ENCODE measurements at regions not wholly inside any gene's neighbourhood (a gene's known extent, or its start where the extent isn't known, plus 50 kb on each side); places are given as distances from the start of the nearest gene placed in this dataset.

- ATAC-seq (ENCODE audit: low read depth) (no peak), DNase-seq (no peak)
- CTCF ChIA-PET, result no interaction called here
- Mint-ChIP-seq H3K27ac (no peak overlapping the region), H3K4me1 (no peaks in the 10 kb centered on the region), H3K27me3 (no peaks in the 10 kb centered on the region), H3K4me3 (no peak overlapping the region), H3K9me3 (ENCODE audit: insufficient read depth) (no peaks in the 10 kb centered on the region)
- no peaks in the 10 kb centered on the region for H3K4me1 ChIP-seq (ENCODE audit: control insufficient read depth in 2 of 2, insufficient read depth in 2 of 2, low read length in 2 of 2)
- no peak overlapping the region for H3K9ac ChIP-seq (ENCODE audit: low read length)
- H3K27ac ChIP-seq (ENCODE audit: low read length in 2 of 2), result no peak overlapping the region
- WGBS (ENCODE audit: insufficient coverage), result 89% methylated on average over 3 of the region's 5 CpGs
- no peaks in the 10 kb centered on the region for H3K27me3 ChIP-seq (replicated peaks in 1 of 4; ENCODE audit: control extremely low read depth in 1 of 4, control insufficient read depth in 3 of 4, insufficient read depth in 4 of 4, low read length in 3 of 4)
- H3K4me2 ChIP-seq (replicated peaks; ENCODE audit: low read depth, low read length, poor library complexity, severe bottlenecking), result no peak overlapping the region
- no peak for TF ChIP-seq EZH2 (IDR thresholded peaks at IDR 0.05; ENCODE audit: borderline replicate concordance, insufficient read depth, low read depth, low read length, poor library complexity, severe bottlenecking)
- TF ChIP-seq CTCF (IDR thresholded peaks at IDR 0.05), result no peak
- H3K4me3 ChIP-seq (ENCODE audit: control extremely low read depth in 1 of 5, extremely low read depth in 1 of 5, insufficient read depth in 1 of 5, low read depth in 2 of 5, low read length in 4 of 5), result no peak overlapping the region
- H3K9me3 ChIP-seq (ENCODE audit: control extremely low read depth in 1 of 3, control insufficient read depth in 2 of 3, insufficient read depth in 1 of 3, low read length in 2 of 3), result peaks cover 0 to 5% (median 0%) of the 10 kb centered on the region in 3 donors
- no peaks in the 10 kb centered on the region for H3K79me2 ChIP-seq (ENCODE audit: control insufficient read depth, insufficient read depth, low read length)
- intact Hi-C loops (cut with micrococcal nuclease), result no loop called here
- POLR2A ChIA-PET, result no interaction called here
- no peaks in the 10 kb centered on the region for H4K20me1 ChIP-seq (ENCODE audit: control insufficient read depth, insufficient read depth, low read length, poor library complexity, severe bottlenecking)
- no peak overlapping the region for H2AFZ ChIP-seq (ENCODE audit: insufficient read depth, low read depth, low read length, poor library complexity, severe bottlenecking)
- no peaks in the 10 kb centered on the region for H3K36me3 ChIP-seq (replicated peaks in 1 of 2; ENCODE audit: control extremely low read depth in 1 of 2, control insufficient read depth in 1 of 2, extremely low read depth in 1 of 2, insufficient read depth in 2 of 2, low read length in 1 of 2)
Measured at GRCh38 chr2:14759082-14759481, 126.6 kb downstream of the LRATD1 start.

DNA sequence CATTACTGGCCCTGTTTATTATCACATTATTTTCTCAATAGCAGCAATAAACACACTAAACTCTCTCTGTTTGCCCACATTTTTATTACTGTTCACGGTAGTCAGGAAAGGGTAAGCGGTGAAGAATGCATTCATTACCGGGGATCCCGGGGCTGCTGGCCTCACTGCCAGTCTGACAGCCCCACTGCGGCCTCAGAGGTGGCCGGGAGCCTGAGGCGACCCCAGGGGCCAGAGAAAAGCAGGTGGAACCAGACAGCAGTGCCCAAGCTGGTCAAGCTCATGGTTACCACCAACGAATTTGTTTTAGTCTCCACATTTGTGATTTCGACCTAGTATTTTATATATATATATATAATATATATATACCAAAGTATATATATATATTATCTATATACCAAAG is 127.7 kb downstream of the LRATD1 start:
- Histone ChIP-seq H4K20me1 (ENCODE audit: control insufficient read depth, insufficient read depth, low read length, poor library complexity, severe bottlenecking) (no peaks in the 10 kb centered on the region), H3K4me1 (ENCODE audit: control insufficient read depth in 2 of 2, insufficient read depth in 2 of 2, low read length in 2 of 2) (no peaks in the 10 kb centered on the region), H3K79me2 (ENCODE audit: control insufficient read depth, insufficient read depth, low read length) (no peaks in the 10 kb centered on the region), H3K4me3 (ENCODE audit: control extremely low read depth in 1 of 5, extremely low read depth in 1 of 5, insufficient read depth in 1 of 5, low read depth in 2 of 5, low read length in 4 of 5) (no peak overlapping the region), H3K4me2 (replicated peaks; ENCODE audit: low read depth, low read length, poor library complexity, severe bottlenecking) (no peak overlapping the region), H3K36me3 (replicated peaks in 1 of 2; ENCODE audit: control extremely low read depth in 1 of 2, control insufficient read depth in 1 of 2, extremely low read depth in 1 of 2, insufficient read depth in 2 of 2, low read length in 1 of 2) (no peaks in the 10 kb centered on the region), H3K9ac (ENCODE audit: low read length) (no peak overlapping the region), H3K27ac (ENCODE audit: low read length in 2 of 2) (no peak overlapping the region), H2AFZ (ENCODE audit: insufficient read depth, low read depth, low read length, poor library complexity, severe bottlenecking) (no peak overlapping the region), H3K9me3 (ENCODE audit: control extremely low read depth in 1 of 3, control insufficient read depth in 2 of 3, insufficient read depth in 1 of 3, low read length in 2 of 3) (peaks cover 0 to 5% (median 0%) of the 10 kb centered on the region in 3 donors), H3K27me3 (replicated peaks in 1 of 4; ENCODE audit: control extremely low read depth in 1 of 4, control insufficient read depth in 3 of 4, insufficient read depth in 4 of 4, low read length in 3 of 4) (no peaks in the 10 kb centered on the region)
- POLR2A ChIA-PET, result no interaction called here
- Mint-ChIP-seq H3K27ac (no peak overlapping the region), H3K27me3 (no peaks in the 10 kb centered on the region), H3K9me3 (ENCODE audit: insufficient read depth) (no peaks in the 10 kb centered on the region), H3K4me1 (no peaks in the 10 kb centered on the region), H3K4me3 (no peak overlapping the region)
- DNase-seq, result no peak
- 95% methylated on average over 7 of the region's 9 CpGs for WGBS (ENCODE audit: insufficient coverage)
- intact Hi-C loops (cut with micrococcal nuclease), result no loop called here
- CTCF ChIA-PET, result no interaction called here
- TF ChIP-seq EZH2 (IDR thresholded peaks at IDR 0.05; ENCODE audit: borderline replicate concordance, insufficient read depth, low read depth, low read length, poor library complexity, severe bottlenecking), result no peak
- no peak for TF ChIP-seq CTCF (IDR thresholded peaks at IDR 0.05)
- no peak for ATAC-seq (ENCODE audit: low read depth)

All from B cell (primary cell).